ENCODE measurements at regions not wholly inside any gene's neighbourhood (a gene's known extent, or its start where the extent isn't known, plus 50 kb on each side); places are given as distances from the start of the nearest gene placed in this dataset.
A peak's percentile ranks its signal among the peaks of the same experiment; 100 is the strongest.

DNA sequence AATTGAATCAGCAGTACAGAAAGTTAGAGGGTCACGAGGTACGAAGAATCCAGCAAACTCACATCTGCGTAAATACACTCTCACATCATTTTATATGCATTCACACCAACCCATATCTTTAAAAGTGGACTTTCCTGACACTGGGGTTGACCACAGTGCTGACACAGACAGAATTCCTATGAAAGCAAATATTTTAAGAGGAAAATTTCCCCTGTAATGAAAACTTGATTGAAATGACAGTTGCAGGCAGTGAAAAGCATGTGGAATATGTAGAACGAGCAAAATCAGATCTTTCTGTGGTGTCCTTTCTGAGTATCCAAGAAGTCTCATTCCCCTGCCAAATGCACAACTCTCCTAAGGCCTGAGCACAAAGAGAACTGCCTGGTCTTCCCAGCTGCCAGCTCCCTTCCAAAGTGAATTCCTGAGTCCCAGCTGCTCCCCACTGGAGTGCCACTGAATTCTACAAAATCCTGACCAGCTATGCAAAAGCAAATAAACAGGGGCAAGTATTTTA is 50.5 kb upstream of the FAM9C start:
- Histone ChIP-seq H3K4me1 (peaks cover 0 to 25% (median 0%) of the 10 kb centered on the region in 3 donors), H3K27ac (peak overlapping the region in 3 of 4 donors; percentile 35 to 58 (median 52)), H3K9me3 (no peaks in the 10 kb centered on the region), H3K4me3 (no peak overlapping the region), H3K27me3 (no peaks in the 10 kb centered on the region), H3K36me3 (no peaks in the 10 kb centered on the region)
- no peak for ATAC-seq
- TF ChIP-seq CTCF (IDR thresholded peaks at IDR 0.05) (no peak), POLR2AphosphoS5 (IDR thresholded peaks at IDR 0.05) (no peak), POLR2A (IDR thresholded peaks at IDR 0.05) (no peak), EP300 (IDR thresholded peaks at IDR 0.05) (no peak)
- WGBS, 2 donors (ENCODE audit: low coverage in 1 of 2), result 53 to 68% methylated on average over 4 of the region's 4 CpGs

DNA sequence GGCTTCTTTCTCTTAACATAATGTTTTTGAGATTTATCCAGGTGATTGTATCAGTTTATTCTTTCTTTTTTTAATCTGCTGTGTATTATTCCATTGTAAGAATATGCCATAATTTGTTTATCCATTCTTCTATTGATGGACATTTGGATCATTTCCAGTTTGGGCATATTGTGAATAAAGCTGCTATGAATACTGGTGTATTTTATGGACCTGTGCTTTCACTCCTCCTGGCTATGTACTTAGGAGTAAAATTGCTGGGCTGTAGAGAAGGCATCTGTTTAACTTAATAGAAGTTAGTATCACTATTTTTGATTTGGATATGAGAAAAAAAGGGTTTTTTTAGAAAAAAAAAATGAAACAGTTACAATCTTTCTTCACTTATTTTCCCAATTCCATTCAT is 50.0 kb upstream of the FAM9C start:
- ATAC-seq, result no peak
- TF ChIP-seq CTCF (IDR thresholded peaks at IDR 0.05) (no peak), EP300 (IDR thresholded peaks at IDR 0.05) (no peak), POLR2AphosphoS5 (IDR thresholded peaks at IDR 0.05) (no peak), POLR2A (IDR thresholded peaks at IDR 0.05) (no peak)

More for the DNA sequence above, 50.0 kb upstream of the FAM9C start:
- H3K27me3 ChIP-seq, result no peaks in the 10 kb centered on the region
- H3K36me3 ChIP-seq, result no peaks in the 10 kb centered on the region
- peak overlapping the region in 1 of 4 donors; percentile 52 for H3K27ac ChIP-seq
- H3K4me3 ChIP-seq, result no peak overlapping the region
- no peaks in the 10 kb centered on the region for H3K9me3 ChIP-seq
- H3K4me1 ChIP-seq, result peaks cover 0 to 20% (median 0%) of the 10 kb centered on the region in 3 donors

Data from gastroesophageal sphincter (tissue), 4 donors.